ENCODE measurements at regions not wholly inside any gene's neighbourhood (a gene's known extent, or its start where the extent isn't known, plus 50 kb on each side); places are given as distances from the start of the nearest gene placed in this dataset.

- DNase-seq (ENCODE audit: insufficient read length, low spot score) (no peak), FAIRE-seq (no peak)
Observed at GRCh38 chr6:159501558-159501957, 191.5 kb downstream of the SOD2 start.

GRCh38 chr6:159499034-159499433 lies 194.0 kb downstream of the SOD2 start:
- TF ChIP-seq POLR2A (IDR thresholded peaks at IDR 0.05; ENCODE audit: low read depth, low read length) = no peak
- FAIRE-seq = no peak
- DNase-seq (ENCODE audit: insufficient read length, low spot score) = no peak

More at GRCh38 chr6:159501558-159501957, 191.5 kb downstream of the SOD2 start:
- no peak for TF ChIP-seq POLR2A (IDR thresholded peaks at IDR 0.05; ENCODE audit: low read depth, low read length)

GRCh38 chr6:159494586-159494972 lies 198.5 kb downstream of the SOD2 start:
- DNase-seq (ENCODE audit: insufficient read length, low spot score) = no peak
- no peak for TF ChIP-seq POLR2A (IDR thresholded peaks at IDR 0.05; ENCODE audit: low read depth, low read length)
- no peak for FAIRE-seq

- no peak for DNase-seq (ENCODE audit: insufficient read length, low spot score)
- no peak for FAIRE-seq
- no peak for TF ChIP-seq POLR2A (IDR thresholded peaks at IDR 0.05; ENCODE audit: low read depth, low read length)
Observed at GRCh38 chr6:159493898-159494585, 199.0 kb downstream of the SOD2 start.

- no peak for FAIRE-seq
- TF ChIP-seq POLR2A (IDR thresholded peaks at IDR 0.05; ENCODE audit: low read depth, low read length) = no peak
- no peak for DNase-seq (ENCODE audit: insufficient read length, low spot score)
Observed at GRCh38 chr6:159493231-159493897, 199.7 kb downstream of the SOD2 start.

- no peak for DNase-seq (ENCODE audit: insufficient read length, low spot score)
- TF ChIP-seq POLR2A (IDR thresholded peaks at IDR 0.05; ENCODE audit: low read depth, low read length) = no peak
- FAIRE-seq = no peak
Observed at GRCh38 chr6:159490298-159490937, 202.6 kb downstream of the SOD2 start.

- no peak for DNase-seq (ENCODE audit: insufficient read length, low spot score)
- FAIRE-seq = no peak
- no peak for TF ChIP-seq POLR2A (IDR thresholded peaks at IDR 0.05; ENCODE audit: low read depth, low read length)
Observed at GRCh38 chr6:159487636-159488035, 205.4 kb downstream of the SOD2 start.

GRCh38 chr6:159483259-159483658 lies 209.8 kb downstream of the SOD2 start:
- TF ChIP-seq POLR2A (IDR thresholded peaks at IDR 0.05; ENCODE audit: low read depth, low read length) = no peak
- FAIRE-seq (no peak), DNase-seq (ENCODE audit: insufficient read length, low spot score) (no peak)

- TF ChIP-seq POLR2A (IDR thresholded peaks at IDR 0.05; ENCODE audit: low read depth, low read length) = no peak
- DNase-seq (ENCODE audit: insufficient read length, low spot score) (no peak), FAIRE-seq (no peak)
Observed at GRCh38 chr6:159481897-159482296, 211.1 kb downstream of the SOD2 start.

GRCh38 chr6:159480471-159480870 lies 212.6 kb downstream of the SOD2 start:
- FAIRE-seq (no peak), DNase-seq (ENCODE audit: insufficient read length, low spot score) (no peak)
- no peak for TF ChIP-seq POLR2A (IDR thresholded peaks at IDR 0.05; ENCODE audit: low read depth, low read length)

- no peak for FAIRE-seq
- TF ChIP-seq POLR2A (IDR thresholded peaks at IDR 0.05; ENCODE audit: low read depth, low read length) = no peak
- no peak for DNase-seq (ENCODE audit: insufficient read length, low spot score)
Observed at GRCh38 chr6:159479146-159479545, 213.9 kb downstream of the SOD2 start.

- TF ChIP-seq POLR2A (IDR thresholded peaks at IDR 0.05; ENCODE audit: low read depth, low read length) = no peak
- no peak for FAIRE-seq
- no peak for DNase-seq (ENCODE audit: insufficient read length, low spot score)
Observed at GRCh38 chr6:159473475-159474263, 219.4 kb downstream of the SOD2 start.

- no peak for TF ChIP-seq POLR2A (IDR thresholded peaks at IDR 0.05; ENCODE audit: low read depth, low read length)
- DNase-seq (ENCODE audit: insufficient read length, low spot score) (no peak), FAIRE-seq (no peak)
Observed at GRCh38 chr6:159470397-159470796, 222.6 kb downstream of the SOD2 start.

GRCh38 chr6:159469443-159469842 lies 223.6 kb downstream of the SOD2 start:
- no peak for FAIRE-seq
- no peak for DNase-seq (ENCODE audit: insufficient read length, low spot score)
- no peak for TF ChIP-seq POLR2A (IDR thresholded peaks at IDR 0.05; ENCODE audit: low read depth, low read length)
